A549 (cell line): ENCODE measurements at regions not wholly inside any gene's neighbourhood (a gene's known extent, or its start where the extent isn't known, plus 50 kb on each side); places are given as distances from the start of the nearest gene placed in this dataset.

Source experiments
- BHLHE40 ChIP-seq: IDR thresholded peaks from 2 replicates; pipeline ENCODE4 v1.6.1; 2012; ENCODE audit warnings: low read depth, low read length, inconsistent platforms
- CHD2 ChIP-seq: fragments of 150-350 bp; IDR thresholded peaks from 2 replicates; pipeline ENCODE4 v1.6.1; 2014; ENCODE audit warnings: low read length; ENCODE audit not compliant: partially characterized antibody
- CTCF ChIP-seq: fragments of >200 bp; sonication (Bioruptor Twin); formaldehyde crosslinking; IDR thresholded peaks from 3 replicates; pipeline ENCODE4 v1.5.1; 2016
- ELK1 ChIP-seq: fragments of 150-350 bp; IDR thresholded peaks from 2 replicates; pipeline ENCODE4 v1.6.1; 2014; ENCODE audit warnings: low read depth, mild to moderate bottlenecking, low read length
- EP300 ChIP-seq, 2 experiments: fragments of >200 bp; sonication (Bioruptor Twin); formaldehyde crosslinking; IDR thresholded peaks; 2 replicates in 1 of 2; 3 replicates in 1 of 2; pipeline ENCODE4 v1.6.1; 2016 to 2017
- HES2 ChIP-seq: fragments of >200 bp; sonication (Bioruptor Twin); formaldehyde crosslinking; IDR thresholded peaks from 2 replicates; pipeline ENCODE4 v1.6.1; 2016
- HMGXB4 ChIP-seq: fragments of 250-450 bp; sonication (Bioruptor Pico); IDR thresholded peaks from 2 replicates; pipeline ENCODE4 v1.5.0; 2021; ENCODE audit warnings: mild to moderate bottlenecking, moderate library complexity, borderline replicate concordance
- MAFK ChIP-seq: fragments of 450-650 bp; IDR thresholded peaks from 2 replicates; pipeline ENCODE4 v1.6.1; 2014; ENCODE audit not compliant: partially characterized antibody
- MAX ChIP-seq: IDR thresholded peaks from 2 replicates; pipeline ENCODE4 v1.6.1; 2012
- MYC ChIP-seq: IDR thresholded peaks from 2 replicates; pipeline ENCODE4 v1.6.1; 2012; ENCODE audit warnings: mild to moderate bottlenecking, inconsistent platforms, low read length, improper control_type of control experiment, borderline replicate concordance
- POLR2A ChIP-seq: IDR thresholded peaks from 2 replicates; pipeline ENCODE4 v1.6.1; 2012; ENCODE audit warnings: mild to moderate bottlenecking, low read length
- ZSCAN20 ChIP-seq: fragments of 250-450 bp; sonication (Bioruptor Pico); IDR thresholded peaks from 2 replicates; pipeline ENCODE4 v1.8.0; 2022; ENCODE audit warnings: mild to moderate bottlenecking, moderate library complexity

GRCh38 chr6:119800526-119800925, 451.0 kb upstream of the MAN1A1 start:
- TF ChIP-seq POLR2A (no peak), BHLHE40 (no peak), ELK1 (no peak), MAFK (no peak), CTCF (no peak), MAX (no peak), ZSCAN20 (CRISPR knock-in tag) (no peak), HES2 (no peak), EP300 (IDR thresholded peaks at IDR 0.05) (no peak), CHD2 (no peak), HMGXB4 (CRISPR knock-in tag) (no peak), MYC (no peak)
